ENCODE measurements at regions not wholly inside any gene's neighbourhood (a gene's known extent, or its start where the extent isn't known, plus 50 kb on each side); places are given as distances from the start of the nearest gene placed in this dataset.

DNA sequence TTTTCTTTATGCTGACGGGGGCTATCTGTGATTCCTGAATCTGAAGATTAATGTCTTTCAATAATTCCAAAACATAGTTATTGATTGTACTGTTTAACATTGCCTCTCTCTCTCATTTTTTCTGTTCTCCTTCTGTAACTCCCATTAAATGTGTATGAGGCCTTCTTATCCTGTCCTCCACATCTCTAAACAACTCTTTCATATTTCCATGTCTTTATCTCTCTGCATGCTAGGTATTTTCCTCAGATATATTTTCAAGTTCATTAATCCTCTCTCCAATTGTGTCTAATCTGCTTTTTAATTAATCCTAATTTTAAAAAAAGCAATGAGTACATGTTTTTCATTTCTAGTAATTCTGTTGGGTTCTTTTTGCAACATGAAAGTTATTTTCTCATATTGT lies 173.2 kb downstream of the TLE3 start:
- TF ChIP-seq, protein P1, sequence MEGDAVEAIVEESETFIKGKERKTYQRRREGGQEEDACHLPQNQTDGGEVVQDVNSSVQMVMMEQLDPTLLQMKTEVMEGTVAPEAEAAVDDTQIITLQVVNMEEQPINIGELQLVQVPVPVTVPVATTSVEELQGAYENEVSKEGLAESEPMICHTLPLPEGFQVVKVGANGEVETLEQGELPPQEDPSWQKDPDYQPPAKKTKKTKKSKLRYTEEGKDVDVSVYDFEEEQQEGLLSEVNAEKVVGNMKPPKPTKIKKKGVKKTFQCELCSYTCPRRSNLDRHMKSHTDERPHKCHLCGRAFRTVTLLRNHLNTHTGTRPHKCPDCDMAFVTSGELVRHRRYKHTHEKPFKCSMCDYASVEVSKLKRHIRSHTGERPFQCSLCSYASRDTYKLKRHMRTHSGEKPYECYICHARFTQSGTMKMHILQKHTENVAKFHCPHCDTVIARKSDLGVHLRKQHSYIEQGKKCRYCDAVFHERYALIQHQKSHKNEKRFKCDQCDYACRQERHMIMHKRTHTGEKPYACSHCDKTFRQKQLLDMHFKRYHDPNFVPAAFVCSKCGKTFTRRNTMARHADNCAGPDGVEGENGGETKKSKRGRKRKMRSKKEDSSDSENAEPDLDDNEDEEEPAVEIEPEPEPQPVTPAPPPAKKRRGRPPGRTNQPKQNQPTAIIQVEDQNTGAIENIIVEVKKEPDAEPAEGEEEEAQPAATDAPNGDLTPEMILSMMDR (conservative IDR thresholded peaks at IDR 0.05; ENCODE audit: low read length) = no peak
- TF ChIP-seq EZH2phosphoT487 (IDR thresholded peaks at IDR 0.05; ENCODE audit: borderline replicate concordance) = no peak

Data from Loucy (cell line).